HL-60 (cell line): ENCODE measurements at regions not wholly inside any gene's neighbourhood (a gene's known extent, or its start where the extent isn't known, plus 50 kb on each side); places are given as distances from the start of the nearest gene placed in this dataset.

ENCODE experiments used
- DNase-seq, 2 experiments: peaks; one replicate each; pipeline ENCODE4 v3.0.0-alpha.2; 2010 to 2020; ENCODE audit warnings: low read depth in 1 of 2, low spot score in 1 of 2
- H3K27ac ChIP-seq: fragments of 250-450 bp; sonication (Bioruptor Pico); replicated peaks from 2 replicates; pipeline ENCODE4 v1.5.1; 2020; ENCODE audit warnings: mild to moderate bottlenecking, moderate library complexity
- H3K27me3 ChIP-seq: fragments of 250-450 bp; sonication (Bioruptor Pico); 2 replicates; pipeline ENCODE4 v1.5.1; 2021; ENCODE audit warnings: mild to moderate bottlenecking, moderate library complexity; ENCODE audit not compliant: insufficient read depth, poor library complexity, severe bottlenecking
- H3K4me3 ChIP-seq: replicated peaks from 2 replicates; pipeline ENCODE4 v1.5.1; 2011; ENCODE audit warnings: mild to moderate bottlenecking, control low read depth, low read length; ENCODE audit not compliant: insufficient read depth
- GABPA ChIP-seq: IDR thresholded peaks from 2 replicates; pipeline ENCODE4 v1.6.1; 2012; ENCODE audit warnings: low read depth
- POLR2AphosphoS5 ChIP-seq: IDR thresholded peaks from 2 replicates; pipeline ENCODE4 v1.6.1; 2012; ENCODE audit warnings: low read depth
- REST ChIP-seq: IDR thresholded peaks from 2 replicates; pipeline ENCODE4 v1.6.1; 2012; ENCODE audit warnings: low read depth; ENCODE audit not compliant: insufficient replicate concordance
- SPI1 ChIP-seq: IDR thresholded peaks from 2 replicates; pipeline ENCODE4 v1.6.1; 2012; ENCODE audit warnings: low read depth, mild to moderate bottlenecking, borderline replicate concordance
- TF ChIP-seq, protein P1 (sequence below): IDR thresholded peaks from one replicate; pipeline ENCODE4 v1.5.1; 2011; ENCODE audit warnings: low read length, control low read depth, inconsistent platforms; ENCODE audit not compliant: insufficient read depth

DNA sequence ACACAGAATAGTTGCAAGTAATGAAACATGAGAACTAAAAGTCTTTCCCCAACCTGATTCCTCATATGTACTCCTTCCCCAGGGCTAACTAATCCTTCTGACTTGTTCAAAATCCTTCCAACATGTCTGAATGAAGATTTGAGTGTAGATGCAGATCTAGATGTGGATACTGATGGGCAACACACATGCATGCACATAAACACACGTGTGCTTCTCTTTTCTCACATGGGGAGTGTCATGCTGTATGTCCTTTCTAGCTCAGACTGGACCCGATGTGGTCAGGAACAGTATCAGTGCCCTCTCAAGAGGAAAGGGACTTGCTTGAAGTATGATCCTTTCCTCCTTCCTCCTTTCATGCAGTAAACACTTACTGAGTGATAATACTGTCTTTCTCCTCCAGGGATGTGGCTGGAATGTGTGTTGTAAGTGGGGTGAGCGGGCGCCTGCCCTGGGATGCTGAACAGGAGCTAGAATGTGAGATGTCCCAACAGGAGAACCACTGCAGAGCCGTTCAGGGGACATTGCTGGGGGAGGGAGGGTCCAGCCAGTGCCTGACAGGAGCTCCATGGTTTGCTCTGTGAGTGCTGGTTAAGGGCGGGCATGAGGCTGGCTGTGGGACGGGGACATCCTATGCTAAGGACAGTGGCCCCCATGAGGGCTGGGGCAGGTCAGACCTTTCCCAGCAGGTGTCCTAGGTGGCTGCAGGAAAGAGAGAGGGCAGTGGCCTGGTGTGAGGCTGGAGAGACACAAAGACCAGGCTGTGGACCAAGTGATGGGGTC is 146.9 kb downstream of the TEX29 start:
- no peak for TF ChIP-seq POLR2AphosphoS5
- TF ChIP-seq SPI1: no peak
- TF ChIP-seq, protein P1, sequence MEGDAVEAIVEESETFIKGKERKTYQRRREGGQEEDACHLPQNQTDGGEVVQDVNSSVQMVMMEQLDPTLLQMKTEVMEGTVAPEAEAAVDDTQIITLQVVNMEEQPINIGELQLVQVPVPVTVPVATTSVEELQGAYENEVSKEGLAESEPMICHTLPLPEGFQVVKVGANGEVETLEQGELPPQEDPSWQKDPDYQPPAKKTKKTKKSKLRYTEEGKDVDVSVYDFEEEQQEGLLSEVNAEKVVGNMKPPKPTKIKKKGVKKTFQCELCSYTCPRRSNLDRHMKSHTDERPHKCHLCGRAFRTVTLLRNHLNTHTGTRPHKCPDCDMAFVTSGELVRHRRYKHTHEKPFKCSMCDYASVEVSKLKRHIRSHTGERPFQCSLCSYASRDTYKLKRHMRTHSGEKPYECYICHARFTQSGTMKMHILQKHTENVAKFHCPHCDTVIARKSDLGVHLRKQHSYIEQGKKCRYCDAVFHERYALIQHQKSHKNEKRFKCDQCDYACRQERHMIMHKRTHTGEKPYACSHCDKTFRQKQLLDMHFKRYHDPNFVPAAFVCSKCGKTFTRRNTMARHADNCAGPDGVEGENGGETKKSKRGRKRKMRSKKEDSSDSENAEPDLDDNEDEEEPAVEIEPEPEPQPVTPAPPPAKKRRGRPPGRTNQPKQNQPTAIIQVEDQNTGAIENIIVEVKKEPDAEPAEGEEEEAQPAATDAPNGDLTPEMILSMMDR: no peak
- no peak for TF ChIP-seq GABPA
- TF ChIP-seq REST: no peak
- H3K4me3 ChIP-seq: no peak overlapping the region
- no peak overlapping the region for H3K27ac ChIP-seq
- DNase-seq: no peak
- peaks cover 26% of the 10 kb centered on the region for H3K27me3 ChIP-seq

DNA sequence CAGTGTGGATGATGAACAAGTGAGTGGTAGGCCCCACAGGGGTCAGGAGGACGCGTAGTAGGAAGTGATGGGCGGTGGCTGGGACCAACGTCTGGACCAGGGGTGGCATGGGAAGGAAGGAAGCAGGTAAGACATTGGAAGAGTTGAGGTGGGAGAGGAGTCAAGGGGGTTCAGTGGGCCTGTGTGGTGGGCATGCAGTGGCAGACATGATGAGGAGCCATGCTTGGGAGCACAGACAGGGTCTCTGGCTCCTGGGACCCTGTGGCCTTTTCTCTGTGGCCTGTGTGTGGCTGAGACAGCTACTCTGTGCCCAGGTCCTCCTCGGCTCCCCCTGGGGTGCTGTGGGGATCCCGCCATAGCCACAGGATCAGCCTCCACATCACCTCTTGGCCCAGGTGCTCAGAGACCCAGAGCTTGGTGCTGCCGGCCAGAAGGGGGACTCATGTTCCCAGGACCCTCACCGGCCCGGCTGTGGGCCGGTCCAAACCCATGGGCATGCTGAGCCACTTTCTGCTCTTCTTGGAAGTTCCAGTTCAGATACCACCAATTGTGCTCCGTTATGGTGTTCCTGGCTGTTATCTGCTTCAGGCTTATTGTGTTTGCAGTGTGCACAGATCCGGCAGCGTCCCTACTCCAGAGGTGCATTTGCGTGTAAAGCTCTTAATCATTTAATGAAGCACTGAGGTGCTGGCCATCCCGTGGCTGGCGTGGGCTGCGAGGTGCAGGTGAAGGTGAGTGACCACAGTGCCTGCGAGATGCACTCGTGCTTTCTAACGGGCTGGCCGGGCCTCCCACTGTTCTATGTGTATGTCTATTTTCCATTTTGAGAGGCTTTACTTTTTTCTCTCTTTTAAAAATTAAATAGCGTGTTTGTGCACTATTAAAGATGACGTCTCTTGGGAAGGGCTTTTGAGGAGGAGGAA is 147.9 kb downstream of the TEX29 start:
- peaks cover 20% of the 10 kb centered on the region for H3K27me3 ChIP-seq
- no peak overlapping the region for H3K27ac ChIP-seq
- H3K4me3 ChIP-seq: no peak overlapping the region
- no peak for TF ChIP-seq REST
- no peak for TF ChIP-seq SPI1
- DNase-seq: no peak

- TF ChIP-seq REST (no peak), SPI1 (no peak), POLR2AphosphoS5 (no peak), GABPA (no peak)
- TF ChIP-seq, protein P1: no peak
- DNase-seq: no peak
- Histone ChIP-seq H3K27me3 (peaks cover 8% of the 10 kb centered on the region), H3K27ac (no peak overlapping the region), H3K4me3 (no peak overlapping the region)
These were observed 149.0 kb downstream of the TEX29 start for GRCh38 chr13:111469450-111469849.
